Transverse colon (tissue), 4 donors: ENCODE measurements at regions not wholly inside any gene's neighbourhood (a gene's known extent, or its start where the extent isn't known, plus 50 kb on each side); places are given as distances from the start of the nearest gene placed in this dataset.

Experiments
- POLR2A ChIP-seq: fragments of 450-650 bp; IDR thresholded peaks from one replicate; pipeline ENCODE4 v1.6.1; 2016; ENCODE audit warnings: antibody characterized with exemption, mild to moderate bottlenecking, moderate library complexity
- POLR2AphosphoS5 ChIP-seq, 3 donors: sonication (generic); formaldehyde crosslinking; IDR thresholded peaks; one replicate each; pipeline ENCODE4 v1.6.1; 2016; ENCODE audit warnings: antibody characterized with exemption in 3 of 3
- TF ChIP-seq, protein P1 (sequence below), 5 experiments: fragments of 200-600 bp in 3 of 5; fragments of 450-650 bp in 2 of 5; sonication (generic) in 3 of 5; IDR thresholded peaks; 1 replicate in 2 of 5; 2 replicates in 3 of 5; pipeline ENCODE4 v1.5.1; 2016 to 2017; ENCODE audit warnings: antibody characterized with exemption in 5 of 5, inconsistent platforms in 3 of 5, mild to moderate bottlenecking in 2 of 5, moderate library complexity in 1 of 5

DNA sequence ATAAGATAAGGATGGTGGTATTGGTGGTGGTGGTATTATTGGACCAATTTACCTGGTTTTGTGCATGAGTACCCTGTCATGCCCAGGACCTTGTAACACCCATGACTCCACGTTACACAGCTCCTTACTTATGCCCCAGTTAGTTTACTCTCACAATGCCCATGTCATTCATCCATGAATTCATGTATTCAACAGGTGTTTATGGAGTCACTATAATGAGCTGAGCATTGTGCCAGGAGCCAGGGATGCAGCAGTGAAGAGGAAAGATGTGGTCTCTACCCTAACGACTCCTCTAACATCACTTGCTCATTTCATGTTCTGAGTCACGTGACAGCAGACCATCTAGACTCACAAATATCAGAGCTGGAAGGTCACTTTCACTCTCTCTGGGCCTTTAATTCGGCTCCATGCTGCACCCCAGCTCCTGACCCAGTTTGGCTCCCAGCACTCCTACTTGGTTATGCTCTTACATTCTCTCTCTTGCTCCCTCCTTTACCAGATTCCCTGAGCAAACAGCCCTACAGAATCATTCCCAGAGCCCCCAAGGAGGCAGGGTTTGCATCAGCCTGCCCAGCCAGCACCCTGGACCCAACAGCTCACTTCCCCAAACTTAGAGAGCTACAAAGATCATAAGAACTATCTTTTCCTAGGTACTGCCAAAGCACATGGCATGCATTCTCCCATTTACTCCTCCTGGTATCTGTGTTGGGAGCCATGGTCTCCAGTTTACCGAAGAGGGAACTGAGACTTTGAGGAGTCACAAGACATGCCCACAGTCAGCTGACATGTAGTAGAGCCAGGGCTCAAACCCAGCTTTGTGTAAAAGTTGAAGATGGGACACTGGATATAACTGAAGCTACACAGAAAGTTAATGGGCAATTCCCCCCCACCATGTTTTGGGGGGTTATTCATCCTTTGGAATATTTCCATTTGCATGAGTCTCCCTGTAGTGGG, 449.9 kb downstream of the LRATD1 start:
- TF ChIP-seq, protein P1, sequence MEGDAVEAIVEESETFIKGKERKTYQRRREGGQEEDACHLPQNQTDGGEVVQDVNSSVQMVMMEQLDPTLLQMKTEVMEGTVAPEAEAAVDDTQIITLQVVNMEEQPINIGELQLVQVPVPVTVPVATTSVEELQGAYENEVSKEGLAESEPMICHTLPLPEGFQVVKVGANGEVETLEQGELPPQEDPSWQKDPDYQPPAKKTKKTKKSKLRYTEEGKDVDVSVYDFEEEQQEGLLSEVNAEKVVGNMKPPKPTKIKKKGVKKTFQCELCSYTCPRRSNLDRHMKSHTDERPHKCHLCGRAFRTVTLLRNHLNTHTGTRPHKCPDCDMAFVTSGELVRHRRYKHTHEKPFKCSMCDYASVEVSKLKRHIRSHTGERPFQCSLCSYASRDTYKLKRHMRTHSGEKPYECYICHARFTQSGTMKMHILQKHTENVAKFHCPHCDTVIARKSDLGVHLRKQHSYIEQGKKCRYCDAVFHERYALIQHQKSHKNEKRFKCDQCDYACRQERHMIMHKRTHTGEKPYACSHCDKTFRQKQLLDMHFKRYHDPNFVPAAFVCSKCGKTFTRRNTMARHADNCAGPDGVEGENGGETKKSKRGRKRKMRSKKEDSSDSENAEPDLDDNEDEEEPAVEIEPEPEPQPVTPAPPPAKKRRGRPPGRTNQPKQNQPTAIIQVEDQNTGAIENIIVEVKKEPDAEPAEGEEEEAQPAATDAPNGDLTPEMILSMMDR (IDR thresholded peaks at IDR 0.05) = no peak
- TF ChIP-seq POLR2AphosphoS5 (IDR thresholded peaks at IDR 0.05) (no peak), POLR2A (no peak)
